HCT116 (cell line): ENCODE measurements at regions not wholly inside any gene's neighbourhood (a gene's known extent, or its start where the extent isn't known, plus 50 kb on each side); places are given as distances from the start of the nearest gene placed in this dataset.

Experiments
- ATAC-seq: fragments of 200-7000 bp; cut with Tn5 transposase; 2 replicates; pipeline ENCODE4 v1.9.1; 2020; ENCODE audit warnings: mild to moderate bottlenecking, moderate library complexity
- BruUV-seq: library from RNA; stranded (reverse); fragments of 400-500 nt; replicated peaks from 2 replicates; lab custom pipeline; 2021; lab: Mats Ljungman, UMichigan
- CTCF ChIA-PET: fragments of 300-600 bp; sonication (Branson Sonifier 250); formaldehyde crosslinking; loops from one replicate; lab custom pipeline; 2021; ENCODE audit warnings: antibody characterized with exemption; lab: Charles Lee
- POLR2A ChIA-PET: fragments of 300-600, 350-600 bp; sonication (Branson Sonifier 250); formaldehyde crosslinking; loops from one replicate; lab custom pipeline; 2021; ENCODE audit warnings: antibody characterized with exemption; lab: Charles Lee
- RAD21 ChIA-PET, 2 experiments: fragments of 300-600 bp; sonication (Branson Sonifier 250); formaldehyde crosslinking; loops; one replicate each; lab custom pipeline; 2023; ENCODE audit warnings: low total read pairs in 2 of 2; ENCODE audit not compliant: uncharacterized antibody in 2 of 2, unreplicated experiment in 2 of 2, low non-redundant PET in 1 of 2; lab: Charles Lee
- DNase-seq: peaks from one replicate; pipeline ENCODE4 v3.0.0-alpha.2; 2010; ENCODE audit warnings: low read depth, low spot score
- H2AFZ ChIP-seq: fragments of 200-600 bp; shearing (Covaris generic), sonication (generic); 2 replicates; pipeline ENCODE4 v1.6.1; 2017; ENCODE audit warnings: low read depth, mixed run types, mixed read lengths, antibody characterized with exemption, low read length; ENCODE audit not compliant: poor library complexity, severe bottlenecking
- H3K27ac ChIP-seq: 2 replicates; pipeline ENCODE4 v1.5.1; 2012; ENCODE audit warnings: low read depth, low read length
- H3K27me3 ChIP-seq: fragments of 200-600 bp; sonication (generic); 2 replicates; pipeline ENCODE4 v1.6.1; 2016; ENCODE audit warnings: mixed run types, low read length, mixed read lengths; ENCODE audit not compliant: insufficient read depth
- H3K36me3 ChIP-seq, 2 experiments: fragments of 200-500 bp in 1 of 2; fragments of 200-600 bp in 1 of 2; sonication (Bioruptor generic) in 1 of 2; sonication (generic) in 1 of 2; 2 replicates each; pipeline versions ENCODE4 v1.5.1 to v1.6.1; 2014 to 2016; ENCODE audit warnings: low read length in 2 of 2, inconsistent platforms in 1 of 2, mixed read lengths in 1 of 2, mixed run types in 1 of 2; ENCODE audit not compliant: insufficient read depth in 2 of 2, control insufficient read depth in 1 of 2
- H3K4me1 ChIP-seq, 2 experiments: fragments of 200-600 bp in 1 of 2; sonication (generic) in 1 of 2; 2 replicates each; pipeline versions ENCODE4 v1.5.1 to v1.6.1; 2012 to 2017; ENCODE audit warnings: low read length in 2 of 2, inconsistent platforms in 1 of 2, mild to moderate bottlenecking in 1 of 2, mixed read lengths in 1 of 2, mixed run types in 1 of 2, moderate library complexity in 1 of 2; ENCODE audit not compliant: insufficient read depth in 2 of 2, control insufficient read depth in 1 of 2
- H3K4me2 ChIP-seq: fragments of 200-600 bp; sonication (generic); 2 replicates; pipeline ENCODE4 v1.6.1; 2017; ENCODE audit warnings: mixed run types, low read length, mixed read lengths
- H3K4me3 ChIP-seq, 2 experiments: fragments of 200-600 bp in 1 of 2; sonication (generic) in 1 of 2; replicated peaks in 1 of 2; 2 replicates each; pipeline ENCODE4 v1.5.1; 2011 to 2016; ENCODE audit warnings: low read length in 2 of 2, control low read depth in 1 of 2, low read depth in 1 of 2, mild to moderate bottlenecking in 1 of 2, mixed read lengths in 1 of 2, mixed run types in 1 of 2
- H3K79me2 ChIP-seq: fragments of 200-600 bp; sonication (generic); 2 replicates; pipeline ENCODE4 v1.6.1; 2017; ENCODE audit warnings: mild to moderate bottlenecking, mixed run types, low read length, moderate library complexity, mixed read lengths; ENCODE audit not compliant: insufficient read depth
- H3K9ac ChIP-seq: fragments of 200-600 bp; sonication (generic); 2 replicates; pipeline ENCODE4 v1.6.1; 2016; ENCODE audit warnings: low read length, mixed read lengths
- H3K9me2 ChIP-seq: fragments of 200-600 bp; sonication (generic), shearing (Covaris generic); 2 replicates; pipeline ENCODE4 v1.6.1; 2017; ENCODE audit warnings: mixed run types, mild to moderate bottlenecking, moderate library complexity; ENCODE audit not compliant: insufficient read depth
- H3K9me3 ChIP-seq, 2 experiments: fragments of 200-500 bp in 1 of 2; fragments of 200-600 bp in 1 of 2; sonication (Bioruptor generic) in 1 of 2; sonication (generic) in 1 of 2; 2 replicates each; pipeline ENCODE4 v1.6.1; 2014 to 2017; ENCODE audit warnings: low read length in 2 of 2, mixed read lengths in 2 of 2, inconsistent platforms in 1 of 2, low read depth in 1 of 2, mild to moderate bottlenecking in 1 of 2, mixed run types in 1 of 2, moderate library complexity in 1 of 2; ENCODE audit not compliant: control insufficient read depth in 1 of 2, insufficient read depth in 1 of 2
- H4K20me1 ChIP-seq: fragments of 200-600 bp; sonication (generic), shearing (Covaris generic); 2 replicates; pipeline ENCODE4 v1.6.1; 2017; ENCODE audit warnings: mixed run types, mild to moderate bottlenecking, moderate library complexity; ENCODE audit not compliant: insufficient read depth
- CBX3 ChIP-seq: IDR thresholded peaks from 2 replicates; pipeline ENCODE4 v1.6.1; 2012; ENCODE audit warnings: low read depth
- CEBPB ChIP-seq: IDR thresholded peaks from 2 replicates; pipeline ENCODE4 v1.6.1; 2012; ENCODE audit warnings: low read depth
- EGR1 ChIP-seq: IDR thresholded peaks from 2 replicates; pipeline ENCODE4 v1.6.1; 2012; ENCODE audit warnings: low read depth
- EZH2 ChIP-seq: fragments of 200-600 bp; sonication (generic); IDR thresholded peaks from 2 replicates; pipeline ENCODE4 v1.6.1; 2017; ENCODE audit warnings: antibody characterized with exemption, mixed run types
- POLR2A ChIP-seq: IDR thresholded peaks from 2 replicates; pipeline ENCODE4 v1.7.0; 2011; ENCODE audit warnings: borderline replicate concordance; ENCODE audit not compliant: insufficient read depth, insufficient read length; ENCODE audit errors: extremely low read depth
- POLR2AphosphoS5 ChIP-seq: IDR thresholded peaks from 2 replicates; pipeline ENCODE4 v1.6.1; 2011; ENCODE audit warnings: mild to moderate bottlenecking, low read depth, low read length, moderate library complexity
- REST ChIP-seq: IDR thresholded peaks from 2 replicates; pipeline ENCODE4 v1.6.1; 2012; ENCODE audit warnings: low read depth
- SP1 ChIP-seq: IDR thresholded peaks from 2 replicates; pipeline ENCODE4 v1.6.1; 2012; ENCODE audit warnings: low read depth
- SRF ChIP-seq: IDR thresholded peaks from 2 replicates; pipeline ENCODE4 v1.6.1; 2012; ENCODE audit warnings: low read depth
- TCF7L2 ChIP-seq: IDR thresholded peaks from 2 replicates; pipeline ENCODE4 v1.7.0; 2011; ENCODE audit warnings: borderline replicate concordance, inconsistent platforms; ENCODE audit not compliant: insufficient read depth, insufficient read length; ENCODE audit errors: extremely low read depth
- YY1 ChIP-seq: IDR thresholded peaks from 2 replicates; pipeline ENCODE4 v1.6.1; 2011; ENCODE audit warnings: low read length, low read depth, moderate library complexity, mild to moderate bottlenecking; ENCODE audit not compliant: insufficient replicate concordance; ENCODE audit errors: extremely low read depth
- ZBTB33 ChIP-seq: IDR thresholded peaks from 2 replicates; pipeline ENCODE4 v1.6.1; 2011; ENCODE audit warnings: mild to moderate bottlenecking, low read length, moderate library complexity; ENCODE audit not compliant: insufficient replicate concordance; ENCODE audit errors: extremely low read depth
- ZFX ChIP-seq: fragments of 450-650 bp; IDR thresholded peaks from 2 replicates; pipeline ENCODE4 v1.6.1; 2017
- intact Hi-C: fragments of 100-400 bp; cut with micrococcal nuclease; formaldehyde crosslinking; loops from 2 replicates; pipeline ENCODE4 v1.10.0; 2022
- TF ChIP-seq, protein P1 (sequence below): IDR thresholded peaks from 2 replicates; pipeline ENCODE4 v1.6.1; 2012

GRCh38 chr2:217063238-217063755, 203.4 kb upstream of the TNP1 start:
- no peak overlapping the region for H3K27ac ChIP-seq
- H3K4me3 ChIP-seq = no peak overlapping the region
- H3K27me3 ChIP-seq = 0 out of 2 replicates have a peak, but pooled peaks cover 8% of the 10 kb centered on the region
- ChIA-PET RAD21 (no interaction called here), CTCF (no interaction called here), POLR2A (no interaction called here)
- H3K9ac ChIP-seq = no peak overlapping the region
- H4K20me1 ChIP-seq = no peaks in the 10 kb centered on the region
- no peak overlapping the region for H2AFZ ChIP-seq
- no peaks in the 10 kb centered on the region for H3K36me3 ChIP-seq
- H3K79me2 ChIP-seq = no peaks in the 10 kb centered on the region
- no peak for TF ChIP-seq EGR1
- TF ChIP-seq, protein P1, sequence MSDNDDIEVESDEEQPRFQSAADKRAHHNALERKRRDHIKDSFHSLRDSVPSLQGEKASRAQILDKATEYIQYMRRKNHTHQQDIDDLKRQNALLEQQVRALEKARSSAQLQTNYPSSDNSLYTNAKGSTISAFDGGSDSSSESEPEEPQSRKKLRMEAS = no peak
- TF ChIP-seq ZFX = no peak
- TF ChIP-seq POLR2A = no peak
- TF ChIP-seq SP1 = no peak
- no peak for TF ChIP-seq TCF7L2
- no peak for TF ChIP-seq CEBPB
- TF ChIP-seq YY1 = no peak
- no peak for TF ChIP-seq POLR2AphosphoS5
- TF ChIP-seq EZH2 = no peak
- no peak for TF ChIP-seq SRF
- no peak for TF ChIP-seq CBX3
- no peak for TF ChIP-seq ZBTB33
- no peak for TF ChIP-seq REST
- ATAC-seq (no peak), DNase-seq (no peak)
- no peak overlapping the region for H3K4me2 ChIP-seq
- no peaks in the 10 kb centered on the region for H3K9me3 ChIP-seq
- no peaks in the 10 kb centered on the region for H3K9me2 ChIP-seq
- H3K4me1 ChIP-seq = no peaks in the 10 kb centered on the region
- intact Hi-C loops = no loop called here
- BruUV-seq = no TSS peak
